HFF-Myc (cell line): ENCODE measurements at regions not wholly inside any gene's neighbourhood (a gene's known extent, or its start where the extent isn't known, plus 50 kb on each side); places are given as distances from the start of the nearest gene placed in this dataset.
"Not testable (repeated sequence)": the region's sequence is repeated elsewhere in the genome, so short reads cannot be mapped to it uniquely, and the experiment has no call there.

ENCODE experiments used
- DNase-seq: peaks from one replicate; pipeline ENCODE4 v3.0.0-alpha.2; 2011; ENCODE audit warnings: low read depth; ENCODE audit errors: extremely low read depth
- H3K4me3 ChIP-seq: replicated peaks from 2 replicates; pipeline ENCODE4 v1.5.1; 2011; ENCODE audit warnings: low read depth, mild to moderate bottlenecking, control low read depth, low read length
- TF ChIP-seq, protein P1 (sequence below): IDR thresholded peaks from 2 replicates; pipeline ENCODE4 v1.5.1; 2012; ENCODE audit warnings: mild to moderate bottlenecking, low read depth, low read length, control low read depth; ENCODE audit errors: missing control alignments

DNA sequence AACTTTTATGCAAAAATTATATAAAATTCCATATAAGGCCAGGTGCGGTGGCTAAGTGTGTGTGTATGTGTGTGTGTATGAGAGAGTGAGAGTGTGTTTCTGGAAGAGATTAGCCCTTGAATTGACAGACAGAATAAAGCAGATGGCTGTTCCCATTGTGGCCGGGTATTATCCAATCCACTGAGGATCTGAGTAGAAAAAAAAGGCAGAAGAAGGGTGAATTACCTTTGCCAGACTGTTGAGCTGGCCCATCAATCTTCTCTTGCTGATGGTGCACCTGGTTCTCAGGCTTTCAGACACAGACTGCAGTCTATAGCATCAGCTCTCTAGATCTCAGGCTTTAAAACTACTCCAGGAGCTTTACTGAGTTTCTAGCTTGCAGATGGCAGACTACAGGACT lies 92.2 kb upstream of the SLIT2 start:
- no peak for DNase-seq
- H3K4me3 ChIP-seq, result no peak overlapping the region
- TF ChIP-seq, protein P1, sequence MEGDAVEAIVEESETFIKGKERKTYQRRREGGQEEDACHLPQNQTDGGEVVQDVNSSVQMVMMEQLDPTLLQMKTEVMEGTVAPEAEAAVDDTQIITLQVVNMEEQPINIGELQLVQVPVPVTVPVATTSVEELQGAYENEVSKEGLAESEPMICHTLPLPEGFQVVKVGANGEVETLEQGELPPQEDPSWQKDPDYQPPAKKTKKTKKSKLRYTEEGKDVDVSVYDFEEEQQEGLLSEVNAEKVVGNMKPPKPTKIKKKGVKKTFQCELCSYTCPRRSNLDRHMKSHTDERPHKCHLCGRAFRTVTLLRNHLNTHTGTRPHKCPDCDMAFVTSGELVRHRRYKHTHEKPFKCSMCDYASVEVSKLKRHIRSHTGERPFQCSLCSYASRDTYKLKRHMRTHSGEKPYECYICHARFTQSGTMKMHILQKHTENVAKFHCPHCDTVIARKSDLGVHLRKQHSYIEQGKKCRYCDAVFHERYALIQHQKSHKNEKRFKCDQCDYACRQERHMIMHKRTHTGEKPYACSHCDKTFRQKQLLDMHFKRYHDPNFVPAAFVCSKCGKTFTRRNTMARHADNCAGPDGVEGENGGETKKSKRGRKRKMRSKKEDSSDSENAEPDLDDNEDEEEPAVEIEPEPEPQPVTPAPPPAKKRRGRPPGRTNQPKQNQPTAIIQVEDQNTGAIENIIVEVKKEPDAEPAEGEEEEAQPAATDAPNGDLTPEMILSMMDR, result no peak

DNA sequence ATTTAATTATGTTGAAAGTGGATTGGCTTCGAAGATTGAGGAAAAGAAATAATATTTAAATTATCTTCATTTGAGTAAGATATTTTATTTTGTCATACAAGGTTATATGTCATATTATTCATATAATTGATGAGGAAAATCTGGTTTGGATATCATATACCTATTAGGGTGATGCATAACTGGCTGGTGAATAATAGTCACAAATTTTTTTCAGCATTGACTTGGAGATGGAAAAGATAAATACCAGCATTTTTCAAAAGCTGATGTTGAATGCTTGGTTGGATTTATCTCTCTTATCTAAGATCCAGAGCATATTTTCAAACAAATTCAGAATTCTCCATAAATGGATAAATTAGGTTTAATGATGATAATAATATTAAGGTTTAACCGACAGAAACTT lies 93.5 kb upstream of the SLIT2 start:
- TF ChIP-seq, protein P1, result no peak
- DNase-seq, result no peak
- H3K4me3 ChIP-seq, result no peak overlapping the region

DNA sequence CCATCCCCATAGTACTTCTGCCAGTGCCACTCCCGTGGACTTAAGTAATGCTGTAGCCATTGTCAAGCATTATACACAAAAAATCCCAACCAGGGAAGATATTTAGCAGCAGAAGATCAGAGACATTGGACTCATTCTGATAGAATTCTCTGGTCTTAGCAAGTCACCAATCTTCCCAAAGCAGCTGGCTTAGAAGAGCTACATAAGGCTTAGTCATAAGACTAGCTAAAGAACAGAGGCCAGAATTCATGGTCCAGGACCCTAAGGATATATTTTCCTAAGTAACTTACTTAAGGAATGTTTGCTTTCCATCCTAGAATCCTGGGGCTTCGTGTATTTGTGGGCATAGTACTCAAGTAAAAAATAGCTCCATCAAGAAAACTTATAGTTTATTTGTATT lies 100.3 kb upstream of the SLIT2 start:
- TF ChIP-seq, protein P1, result no peak
- H3K4me3 ChIP-seq, result no peak overlapping the region
- DNase-seq, result no peak

DNA sequence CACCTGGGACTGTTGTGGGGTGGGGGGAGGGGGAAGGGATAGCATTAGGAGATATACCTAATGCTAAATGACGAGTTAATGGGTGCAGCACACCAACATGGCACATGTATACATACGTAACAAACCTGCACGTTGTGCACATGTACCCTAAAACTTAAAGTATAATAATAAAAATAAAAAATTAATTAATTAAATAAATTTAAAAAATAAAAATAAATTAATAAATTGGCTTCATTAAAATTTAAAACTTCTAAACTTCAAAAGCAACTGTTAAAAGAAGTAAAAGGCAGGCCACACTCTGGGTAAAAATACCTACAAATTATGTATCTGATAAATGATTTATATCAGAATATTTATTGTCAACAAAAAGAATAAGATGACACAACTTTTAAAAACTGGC lies 102.6 kb upstream of the SLIT2 start:
- DNase-seq, H3K4me3 ChIP-seq: not testable (repeated sequence)

DNA sequence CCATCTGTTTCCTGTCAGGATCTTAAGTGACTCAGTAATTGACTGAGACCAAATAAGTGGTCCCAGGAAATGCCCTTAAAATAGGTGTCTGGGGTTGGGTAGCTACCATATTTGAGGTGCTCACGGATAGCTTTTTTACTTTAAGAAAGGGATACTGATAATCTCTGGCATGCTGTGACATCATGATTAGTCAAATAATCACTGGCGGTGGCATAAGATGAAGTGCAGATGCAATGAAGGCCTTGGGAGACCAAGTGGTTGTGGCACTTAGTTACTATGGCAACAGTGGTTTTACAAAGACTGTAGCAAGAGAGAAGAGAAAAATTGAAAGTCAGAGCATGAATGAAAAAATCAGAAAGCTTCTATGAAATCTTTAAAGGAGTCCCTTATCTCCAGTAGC lies 114.5 kb upstream of the SLIT2 start:
- TF ChIP-seq, protein P1, result no peak
- no peak overlapping the region for H3K4me3 ChIP-seq
- DNase-seq, result no peak

DNA sequence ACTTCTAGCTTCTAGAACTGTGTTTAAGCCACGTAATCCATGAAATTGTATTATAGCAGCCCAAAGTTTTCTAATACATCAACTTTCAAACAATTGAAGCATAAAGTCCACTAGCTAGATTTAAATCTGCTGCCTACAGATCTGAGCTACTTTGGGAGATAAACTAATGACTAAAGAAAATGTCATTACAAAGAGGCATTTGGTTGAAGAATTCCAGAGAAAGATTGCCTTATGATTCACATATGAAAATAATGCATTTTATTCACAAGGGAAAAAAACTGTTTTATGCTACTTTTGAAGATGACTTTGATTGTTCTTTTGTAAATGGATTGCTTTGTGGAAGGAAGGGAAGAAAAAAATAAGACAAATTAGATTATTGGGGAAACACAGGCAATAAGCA lies 124.1 kb upstream of the SLIT2 start:
- H3K4me3 ChIP-seq, result no peak overlapping the region
- DNase-seq, result no peak
- TF ChIP-seq, protein P1, result no peak

DNA sequence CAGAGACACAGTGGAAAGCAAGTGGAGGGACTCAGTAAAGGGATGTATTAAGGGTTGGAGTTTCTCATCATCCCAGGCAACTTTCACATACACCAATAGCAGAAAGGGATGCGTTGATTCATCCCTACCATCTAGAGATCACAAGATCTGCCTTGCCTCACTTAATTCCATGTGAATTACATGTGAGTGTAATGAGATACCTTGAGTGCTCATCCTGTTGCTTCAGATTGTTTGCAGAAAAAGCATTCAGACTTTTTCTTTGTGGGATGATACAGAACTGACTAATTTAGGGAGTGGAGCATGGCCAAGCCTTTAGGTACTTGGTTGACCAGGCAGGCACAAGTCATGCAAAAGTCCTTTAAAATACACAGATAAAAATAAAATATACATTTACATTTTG lies 124.8 kb upstream of the SLIT2 start:
- no peak for DNase-seq
- no peak overlapping the region for H3K4me3 ChIP-seq
- TF ChIP-seq, protein P1, result no peak
